ENCODE measurements at regions not wholly inside any gene's neighbourhood (a gene's known extent, or its start where the extent isn't known, plus 50 kb on each side); places are given as distances from the start of the nearest gene placed in this dataset.

DNA sequence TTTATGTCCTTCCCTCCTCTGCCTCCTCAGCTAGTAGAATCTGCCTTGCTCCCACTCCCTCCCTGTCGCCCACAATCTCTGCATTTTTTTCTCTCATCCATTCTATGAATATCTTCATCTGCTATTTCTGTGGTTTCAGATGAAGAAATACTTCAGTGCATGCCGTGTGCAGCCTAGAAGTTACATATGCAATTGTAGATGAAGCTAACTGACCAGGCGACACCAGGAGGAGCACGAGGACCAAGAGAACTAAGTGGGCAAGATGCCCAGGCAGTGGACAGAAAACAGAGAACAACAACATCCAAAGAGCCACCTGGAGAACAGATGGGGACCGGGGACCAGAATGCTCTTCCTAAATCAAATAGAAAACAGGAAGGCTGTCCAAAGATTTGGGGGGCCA is 121.4 kb upstream of the ATP11B start:
- TF ChIP-seq POLR2AphosphoS5 (IDR thresholded peaks at IDR 0.05) (no peak), POLR2A (IDR thresholded peaks at IDR 0.05; ENCODE audit: low read depth) (no peak), EP300 (IDR thresholded peaks at IDR 0.05) (no peak)
- TF ChIP-seq, protein P1, sequence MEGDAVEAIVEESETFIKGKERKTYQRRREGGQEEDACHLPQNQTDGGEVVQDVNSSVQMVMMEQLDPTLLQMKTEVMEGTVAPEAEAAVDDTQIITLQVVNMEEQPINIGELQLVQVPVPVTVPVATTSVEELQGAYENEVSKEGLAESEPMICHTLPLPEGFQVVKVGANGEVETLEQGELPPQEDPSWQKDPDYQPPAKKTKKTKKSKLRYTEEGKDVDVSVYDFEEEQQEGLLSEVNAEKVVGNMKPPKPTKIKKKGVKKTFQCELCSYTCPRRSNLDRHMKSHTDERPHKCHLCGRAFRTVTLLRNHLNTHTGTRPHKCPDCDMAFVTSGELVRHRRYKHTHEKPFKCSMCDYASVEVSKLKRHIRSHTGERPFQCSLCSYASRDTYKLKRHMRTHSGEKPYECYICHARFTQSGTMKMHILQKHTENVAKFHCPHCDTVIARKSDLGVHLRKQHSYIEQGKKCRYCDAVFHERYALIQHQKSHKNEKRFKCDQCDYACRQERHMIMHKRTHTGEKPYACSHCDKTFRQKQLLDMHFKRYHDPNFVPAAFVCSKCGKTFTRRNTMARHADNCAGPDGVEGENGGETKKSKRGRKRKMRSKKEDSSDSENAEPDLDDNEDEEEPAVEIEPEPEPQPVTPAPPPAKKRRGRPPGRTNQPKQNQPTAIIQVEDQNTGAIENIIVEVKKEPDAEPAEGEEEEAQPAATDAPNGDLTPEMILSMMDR (IDR thresholded peaks at IDR 0.05) = no peak
- WGBS = 66% methylated on average over 5 of the region's 5 CpGs
- Histone ChIP-seq H3K27ac (replicated peaks in 1 of 4) (no peak overlapping the region), H3K9me3 (no peaks in the 10 kb centered on the region), H3K4me1 (no peaks in the 10 kb centered on the region), H3K4me3 (no peak overlapping the region), H3K36me3 (no peaks in the 10 kb centered on the region), H3K27me3 (peaks cover 0 to 28% (median 0%) of the 10 kb centered on the region in 4 donors)
- no peak for DNase-seq (ENCODE audit: extremely low spot score)
- intact Hi-C loops (cut with DNase I) = no loop called here

DNA sequence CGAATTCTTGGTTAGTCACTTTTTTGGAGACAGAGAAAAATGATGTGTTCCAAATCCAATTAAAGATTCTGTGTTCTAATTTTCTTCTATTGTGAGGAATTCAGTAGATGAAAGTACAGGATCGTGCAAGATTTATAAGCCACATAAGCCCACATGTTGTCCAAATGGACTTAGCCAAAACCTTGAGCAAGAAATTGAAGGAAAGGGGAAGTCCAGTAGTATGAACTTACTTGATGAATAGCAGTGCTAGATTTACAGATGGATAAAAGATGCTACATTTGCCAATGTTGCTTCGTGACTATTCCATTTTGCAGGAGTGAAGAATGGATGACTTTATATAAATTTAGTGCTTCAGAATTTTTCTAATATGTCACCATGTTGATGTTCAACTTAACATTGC is 120.0 kb upstream of the ATP11B start:
- TF ChIP-seq POLR2AphosphoS5 (IDR thresholded peaks at IDR 0.05) = no peak
- TF ChIP-seq, protein P1 (IDR thresholded peaks at IDR 0.05) = no peak
- no peak for TF ChIP-seq EP300 (IDR thresholded peaks at IDR 0.05)
- no peak for TF ChIP-seq POLR2A (IDR thresholded peaks at IDR 0.05; ENCODE audit: low read depth)
- Histone ChIP-seq H3K9me3 (no peaks in the 10 kb centered on the region), H3K27ac (replicated peaks in 1 of 4) (no peak overlapping the region), H3K4me3 (no peak overlapping the region), H3K27me3 (peaks cover 0 to 28% (median 0%) of the 10 kb centered on the region in 4 donors), H3K36me3 (no peaks in the 10 kb centered on the region), H3K4me1 (no peaks in the 10 kb centered on the region)
- no peak for DNase-seq (ENCODE audit: extremely low spot score)
- intact Hi-C loops (cut with DNase I) = no loop called here
- WGBS = 74% methylated on average over 3 of the region's 3 CpGs

DNA sequence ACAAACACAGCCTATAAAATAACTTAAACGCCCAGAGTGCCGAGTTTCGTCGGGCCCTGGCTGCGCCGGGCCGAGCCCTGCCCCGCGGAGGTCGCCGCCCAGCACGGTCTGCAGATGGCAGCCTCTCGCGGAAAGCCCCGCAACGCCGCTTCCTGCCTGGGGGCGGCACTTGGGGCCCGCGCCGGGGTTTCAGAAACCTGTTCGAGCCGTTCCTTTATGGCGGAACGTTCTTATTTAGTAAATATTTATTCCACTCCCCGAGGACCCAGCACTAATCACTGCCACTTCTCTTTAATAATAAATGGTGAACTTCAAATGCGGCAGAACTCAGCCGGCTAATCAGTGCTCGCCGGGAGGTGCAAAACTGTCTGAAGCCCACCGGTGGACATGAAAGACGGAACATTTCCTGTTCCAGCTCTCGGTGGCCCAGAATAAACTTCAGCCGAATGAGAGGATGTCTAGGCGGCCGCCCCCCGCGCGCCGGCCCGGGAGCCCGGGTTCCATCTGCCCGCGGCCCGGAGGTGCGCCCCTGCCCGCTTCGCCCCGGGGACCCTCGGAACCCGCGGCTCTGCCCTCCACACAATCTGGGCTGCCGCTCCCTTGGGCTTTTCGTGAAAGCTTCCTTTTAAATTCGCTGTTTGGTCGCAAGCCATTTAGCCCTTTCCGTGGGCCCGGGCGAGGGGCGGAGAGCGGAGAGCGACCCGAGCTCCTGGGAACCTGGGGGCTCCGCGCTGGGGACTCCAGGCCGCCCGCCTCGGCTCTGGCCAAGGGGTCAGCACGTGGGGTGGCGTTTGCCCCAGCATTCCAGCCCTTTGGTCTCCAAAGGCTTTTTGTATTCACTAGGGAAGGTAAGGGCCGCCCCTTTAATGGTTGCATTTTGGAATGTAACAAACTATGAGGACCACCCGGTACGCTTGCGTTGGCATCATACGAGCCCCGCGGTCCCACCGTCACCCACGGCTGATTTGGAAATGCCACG is 110.8 kb upstream of the ATP11B start:
- peaks cover 0 to 38% (median 2%) of the 10 kb centered on the region in 4 donors for H3K27me3 ChIP-seq
- TF ChIP-seq, protein P1 (IDR thresholded peaks at IDR 0.05) = peak in 2 of 3 experiments; percentile 33 to 34
- TF ChIP-seq POLR2AphosphoS5 (IDR thresholded peaks at IDR 0.05) = no peak
- no peak for TF ChIP-seq POLR2A (IDR thresholded peaks at IDR 0.05; ENCODE audit: low read depth)
- TF ChIP-seq EP300 (IDR thresholded peaks at IDR 0.05) = no peak
- no peak for DNase-seq (ENCODE audit: extremely low spot score)
- intact Hi-C loops (cut with DNase I) = loop anchor here (2.0 kb wide), 1 partner anchor 972 kb away; the partner anchor contains the start of gene SOX2
- H3K36me3 ChIP-seq = no peaks in the 10 kb centered on the region
- peak overlapping the region; percentile 49 to 69 (median 57) for H3K4me3 ChIP-seq
- peaks cover 9 to 16% (median 15%) of the 10 kb centered on the region in 4 donors for H3K4me1 ChIP-seq
- H3K9me3 ChIP-seq = no peaks in the 10 kb centered on the region
- under 1% methylated on average over 51 of the region's 80 CpGs for WGBS
- no peak overlapping the region for H3K27ac ChIP-seq (replicated peaks in 1 of 4)

DNA sequence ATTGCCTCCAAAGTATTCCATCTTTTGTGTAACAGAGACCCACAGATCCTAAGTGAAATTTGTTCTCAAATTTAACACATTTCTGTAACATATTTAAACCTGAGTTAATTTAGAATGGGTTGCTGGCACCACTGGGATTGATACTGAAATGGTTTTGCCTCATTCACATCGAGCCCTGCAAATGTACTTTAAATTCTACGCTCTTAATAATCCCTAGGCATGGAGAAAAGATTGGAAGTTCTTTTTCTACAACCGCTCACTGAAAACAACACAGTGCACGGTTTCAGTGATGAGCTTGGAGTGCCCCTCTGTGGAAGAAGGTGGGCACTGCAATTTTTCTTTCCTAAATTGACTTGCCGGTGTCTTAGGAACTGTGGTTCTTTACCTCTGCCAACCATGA is 109.9 kb upstream of the ATP11B start:
- DNase-seq (ENCODE audit: extremely low spot score) = no peak
- H3K36me3 ChIP-seq = no peaks in the 10 kb centered on the region
- H3K4me1 ChIP-seq = peaks cover 9 to 16% (median 15%) of the 10 kb centered on the region in 4 donors
- H3K27ac ChIP-seq (replicated peaks in 1 of 4) = no peak overlapping the region
- WGBS = 4% methylated on average over 5 of the region's 5 CpGs
- H3K4me3 ChIP-seq = peak overlapping the region; percentile 49 to 69 (median 57)
- H3K27me3 ChIP-seq = peaks cover 0 to 42% (median 2%) of the 10 kb centered on the region in 4 donors
- intact Hi-C loops (cut with DNase I) = loop anchor here (2.0 kb wide), 1 partner anchor 973 kb away; the partner anchor contains the start of gene SOX2
- no peaks in the 10 kb centered on the region for H3K9me3 ChIP-seq
- TF ChIP-seq POLR2A (IDR thresholded peaks at IDR 0.05; ENCODE audit: low read depth) (no peak), EP300 (IDR thresholded peaks at IDR 0.05) (no peak), POLR2AphosphoS5 (IDR thresholded peaks at IDR 0.05) (no peak)
- TF ChIP-seq, protein P1 (IDR thresholded peaks at IDR 0.05) = peak; percentile 79 to 91 (median 83)

Measured in esophagus muscularis mucosa (tissue), 4 donors.